GM21423 (cell line): ENCODE measurements at regions not wholly inside any gene's neighbourhood (a gene's known extent, or its start where the extent isn't known, plus 50 kb on each side); places are given as distances from the start of the nearest gene placed in this dataset.
"Not testable (repeated sequence)": the region's sequence is repeated elsewhere in the genome, so short reads cannot be mapped to it uniquely, and the experiment has no call there.

ENCODE experiments used
- ATAC-seq: cut with Tn5 transposase; IDR thresholded peaks from one replicate; pipeline ENCODE4 v1.9.1; 2021; ENCODE audit warnings: mild to moderate bottlenecking, moderate library complexity; ENCODE audit not compliant: unreplicated experiment

DNA sequence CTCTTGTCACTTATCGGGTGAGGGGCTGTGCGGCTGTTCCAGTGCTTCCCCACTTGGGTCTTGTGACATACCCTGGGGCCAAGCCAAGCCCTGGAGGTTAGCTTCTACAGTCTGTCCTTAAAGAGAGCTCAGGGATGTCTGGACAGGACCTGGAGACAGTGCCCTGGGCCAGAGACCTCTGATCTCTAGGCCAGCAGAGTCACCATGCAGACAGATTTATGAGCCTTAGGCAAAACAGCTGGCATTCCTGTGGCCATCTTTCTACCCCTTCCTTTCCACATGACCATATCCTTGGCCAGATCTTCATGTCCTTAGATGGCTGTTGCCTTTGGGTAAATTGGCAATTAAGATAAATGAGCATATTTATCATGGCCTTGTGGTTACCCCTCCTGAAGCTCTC lies 678.6 kb downstream of the MAFB start:
- ATAC-seq = no peak

DNA sequence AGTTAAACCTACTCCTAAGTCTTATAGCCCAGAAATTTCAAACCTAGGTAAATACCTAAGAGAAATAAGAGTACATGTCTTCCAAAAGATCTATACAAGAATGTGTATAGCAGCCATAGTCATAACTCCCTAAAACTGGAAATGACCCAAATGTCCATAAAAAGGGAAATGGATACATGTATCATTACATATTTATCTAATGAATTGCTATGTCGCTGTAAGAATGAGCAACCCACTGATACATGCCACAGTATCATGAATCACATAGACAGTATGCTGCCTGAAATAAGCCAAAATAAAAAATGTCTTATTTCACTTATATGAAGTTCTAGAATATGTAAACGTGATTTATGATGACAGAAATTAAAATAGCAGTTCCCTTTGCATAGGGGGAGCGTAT lies 679.5 kb downstream of the MAFB start:
- ATAC-seq = no peak

DNA sequence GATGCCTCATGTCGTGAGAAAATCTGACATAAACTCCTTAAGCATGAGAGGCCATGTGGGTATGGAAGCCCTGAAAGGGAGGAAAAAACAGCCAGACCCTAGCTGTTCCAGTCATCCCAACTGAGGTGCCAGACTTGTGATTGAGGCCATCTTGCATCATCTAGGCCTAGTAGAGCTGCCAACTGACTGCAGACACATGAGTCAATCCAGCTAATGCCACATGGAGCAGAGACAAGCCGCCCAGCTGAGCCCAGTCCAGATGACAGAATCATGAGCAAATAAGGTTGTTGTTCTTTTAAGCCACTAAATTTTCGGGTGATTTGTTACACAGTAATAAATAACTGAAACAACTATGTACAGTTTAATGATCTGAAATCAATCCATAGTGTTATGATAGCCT lies 680.9 kb downstream of the MAFB start:
- no peak for ATAC-seq

- no peak for ATAC-seq
Measured at GRCh38 chr20:40006168-40006860, 682.7 kb downstream of the MAFB start.

DNA sequence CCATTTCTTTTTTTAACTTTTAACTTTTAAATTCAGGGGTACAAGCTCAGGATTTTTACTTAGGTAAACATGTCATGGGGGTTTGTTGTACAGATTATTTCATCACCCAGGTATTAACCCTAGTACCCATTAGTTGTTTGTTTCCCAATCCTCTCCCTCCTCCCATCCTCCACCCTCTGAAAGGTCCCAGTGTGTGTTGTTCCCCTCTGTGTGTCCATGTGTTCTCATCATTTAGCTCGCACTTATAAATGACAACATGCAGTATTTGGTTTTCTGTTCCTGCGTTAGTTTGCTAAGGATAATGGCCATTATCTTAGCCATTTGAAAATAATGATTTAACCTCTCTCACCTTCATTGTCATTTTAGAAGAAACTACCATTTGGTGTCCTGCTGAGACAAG lies 684.9 kb downstream of the MAFB start:
- ATAC-seq = not testable (repeated sequence)

- no peak for ATAC-seq
Measured at GRCh38 chr20:39993742-39994141, 695.3 kb downstream of the MAFB start.

DNA sequence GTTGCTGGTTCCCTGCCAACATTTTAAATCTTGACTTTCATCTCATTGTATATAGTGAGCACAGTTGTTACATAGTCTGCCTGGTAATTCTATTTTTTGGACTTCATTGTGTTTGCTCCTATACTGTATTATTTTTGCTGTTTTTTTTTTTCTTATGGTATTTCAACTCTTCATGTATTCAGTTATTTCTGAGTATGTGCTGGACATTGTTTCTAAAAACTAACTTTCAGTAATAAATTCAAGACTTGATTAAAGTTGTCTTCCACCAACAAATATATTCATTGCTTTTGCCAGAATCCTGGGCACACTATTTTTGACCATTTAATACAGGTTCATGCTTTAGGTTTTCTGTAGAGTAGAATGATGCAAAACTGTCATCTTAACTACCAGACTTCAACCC lies 698.3 kb downstream of the MAFB start:
- no peak for ATAC-seq

DNA sequence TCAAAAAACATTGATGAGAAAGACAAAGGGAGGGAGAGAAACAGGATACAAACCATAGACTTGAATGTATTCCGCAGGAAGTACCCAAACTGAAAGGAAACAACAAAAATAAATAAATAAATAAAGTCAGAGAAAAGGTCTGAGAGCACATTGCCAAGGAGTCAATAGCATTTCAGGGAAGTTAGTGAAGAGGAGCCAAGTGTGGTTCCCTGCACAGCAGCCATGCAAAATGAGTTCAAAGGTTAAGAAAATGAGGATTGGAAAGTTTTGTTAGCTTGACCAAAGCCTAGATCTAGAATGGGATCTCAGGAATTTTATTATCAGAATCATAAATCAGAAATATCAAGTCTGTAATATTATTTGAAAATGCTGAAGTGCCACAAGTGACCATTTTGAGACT lies 700.0 kb downstream of the MAFB start:
- ATAC-seq = no peak

GRCh38 chr20:39986173-39986904 lies 702.7 kb downstream of the MAFB start:
- ATAC-seq = no peak

- no peak for ATAC-seq
Measured at GRCh38 chr20:39985271-39985827, 703.7 kb downstream of the MAFB start.

DNA sequence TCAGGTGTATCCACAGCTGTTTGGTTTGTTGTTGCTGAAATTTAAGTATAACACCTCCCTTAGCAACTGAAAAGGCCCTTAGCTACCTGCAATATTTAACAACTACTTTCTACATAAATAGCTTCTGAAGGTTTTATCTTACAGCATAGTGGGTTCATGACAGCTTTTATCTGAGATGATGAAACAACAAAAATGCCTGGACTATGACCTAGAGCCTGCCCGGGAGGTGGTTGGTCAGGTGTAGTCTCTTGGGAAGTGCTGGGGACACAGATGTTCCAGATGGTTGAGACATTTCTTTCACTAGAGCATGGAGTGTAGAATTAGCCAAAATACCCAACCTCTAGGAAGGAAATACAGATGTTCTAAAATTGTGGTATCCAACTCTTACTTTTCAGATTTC lies 705.4 kb downstream of the MAFB start:
- ATAC-seq = no peak

- ATAC-seq = no peak
Measured at GRCh38 chr20:39983183-39983582, 705.9 kb downstream of the MAFB start.

GRCh38 chr20:39974966-39975501 lies 714.0 kb downstream of the MAFB start:
- ATAC-seq = no peak

DNA sequence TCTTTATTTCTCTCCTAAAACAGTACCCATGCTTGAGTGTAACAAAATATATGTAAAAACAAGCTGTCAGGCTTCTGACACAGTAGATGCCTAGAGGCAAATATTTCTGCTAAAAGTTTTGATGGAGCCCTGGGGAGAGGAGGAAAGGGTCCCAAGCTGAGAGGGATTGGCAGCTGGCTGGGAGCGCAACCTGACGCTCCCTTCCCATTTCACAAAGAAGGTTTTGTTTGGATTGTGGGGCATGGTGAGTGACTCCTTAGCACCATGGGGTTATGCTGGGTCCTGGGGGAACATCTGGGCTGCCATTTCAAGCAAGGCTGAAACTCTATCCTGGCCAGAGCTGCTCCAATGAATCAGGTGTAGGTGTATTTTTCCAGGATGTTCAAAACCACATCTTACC lies 720.5 kb downstream of the MAFB start:
- ATAC-seq = no peak

GRCh38 chr20:39967806-39968205 lies 721.2 kb downstream of the MAFB start:
- ATAC-seq = no peak

- no peak for ATAC-seq
Measured at GRCh38 chr20:39961637-39962244, 727.3 kb downstream of the MAFB start.

GRCh38 chr20:39960522-39961428 lies 728.3 kb downstream of the MAFB start:
- no peak for ATAC-seq

DNA sequence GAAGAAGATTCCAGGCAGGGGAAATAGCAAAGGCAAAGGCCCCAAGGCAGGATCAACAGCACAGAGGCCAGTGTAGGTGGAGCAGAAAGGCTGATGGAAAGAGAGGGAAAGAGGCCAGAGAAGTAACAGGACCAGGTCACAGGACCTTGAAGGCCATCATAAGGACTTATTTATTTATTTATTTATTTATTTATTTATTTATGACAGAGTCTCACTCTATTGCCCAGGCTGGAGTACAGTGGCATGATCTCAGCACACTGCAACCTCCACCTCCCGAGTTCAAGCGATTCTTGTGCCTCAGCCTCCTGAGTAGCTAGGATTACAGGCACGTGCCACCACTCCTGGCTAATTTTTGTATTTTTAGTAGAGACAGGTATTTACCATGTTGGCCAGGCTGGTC lies 731.1 kb downstream of the MAFB start:
- not testable (repeated sequence) for ATAC-seq

DNA sequence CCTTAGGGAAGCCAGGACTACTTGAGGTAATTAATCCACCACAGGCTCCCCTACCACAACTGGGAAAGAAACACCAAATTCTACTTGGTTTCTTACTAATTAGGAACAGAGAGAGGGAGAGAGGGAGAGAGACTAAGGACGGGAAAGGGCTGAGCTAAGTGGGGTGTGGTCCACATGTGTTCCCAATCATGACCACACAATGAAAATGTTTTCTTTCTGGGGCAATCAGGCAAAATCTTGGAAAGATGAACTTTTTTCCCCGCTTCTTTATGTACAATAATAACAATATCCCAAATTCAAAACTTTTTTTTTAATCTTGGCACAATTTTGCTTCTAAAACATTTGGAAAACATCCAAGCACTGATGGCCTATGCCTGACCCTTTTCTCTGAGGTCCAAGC lies 734.4 kb downstream of the MAFB start:
- no peak for ATAC-seq

- no peak for ATAC-seq
Measured at GRCh38 chr20:39946931-39947330, 742.1 kb downstream of the MAFB start.
